ENCODE measurements at regions not wholly inside any gene's neighbourhood (a gene's known extent, or its start where the extent isn't known, plus 50 kb on each side); places are given as distances from the start of the nearest gene placed in this dataset.

DNA sequence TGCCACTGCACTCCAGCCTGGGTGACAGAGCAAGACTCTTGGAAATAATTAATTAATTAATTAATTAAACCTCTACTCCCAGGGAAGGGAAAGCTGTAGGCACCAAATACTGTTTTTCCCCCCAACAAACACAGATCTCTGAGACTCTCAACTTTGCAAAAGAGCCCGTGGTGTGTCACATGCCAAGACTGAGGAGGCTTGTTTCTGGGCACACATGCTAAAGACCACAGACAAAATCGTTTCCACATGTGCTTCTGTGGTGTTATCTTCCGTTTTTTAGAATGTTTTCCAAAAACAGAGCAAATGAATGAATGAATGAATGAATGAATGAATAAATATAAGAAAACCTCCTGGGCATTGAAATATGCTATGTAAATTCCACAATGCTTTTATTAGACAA is 55.6 kb upstream of the ATXN1 start:
- H4K20me1 ChIP-seq (replicated peaks; ENCODE audit: control insufficient read depth, extremely low read depth, insufficient read depth, low read length), result no peaks in the 10 kb centered on the region
- TF ChIP-seq MYC (IDR thresholded peaks at IDR 0.05; ENCODE audit: low read depth, low read length), result no peak
- TF ChIP-seq, protein P1, sequence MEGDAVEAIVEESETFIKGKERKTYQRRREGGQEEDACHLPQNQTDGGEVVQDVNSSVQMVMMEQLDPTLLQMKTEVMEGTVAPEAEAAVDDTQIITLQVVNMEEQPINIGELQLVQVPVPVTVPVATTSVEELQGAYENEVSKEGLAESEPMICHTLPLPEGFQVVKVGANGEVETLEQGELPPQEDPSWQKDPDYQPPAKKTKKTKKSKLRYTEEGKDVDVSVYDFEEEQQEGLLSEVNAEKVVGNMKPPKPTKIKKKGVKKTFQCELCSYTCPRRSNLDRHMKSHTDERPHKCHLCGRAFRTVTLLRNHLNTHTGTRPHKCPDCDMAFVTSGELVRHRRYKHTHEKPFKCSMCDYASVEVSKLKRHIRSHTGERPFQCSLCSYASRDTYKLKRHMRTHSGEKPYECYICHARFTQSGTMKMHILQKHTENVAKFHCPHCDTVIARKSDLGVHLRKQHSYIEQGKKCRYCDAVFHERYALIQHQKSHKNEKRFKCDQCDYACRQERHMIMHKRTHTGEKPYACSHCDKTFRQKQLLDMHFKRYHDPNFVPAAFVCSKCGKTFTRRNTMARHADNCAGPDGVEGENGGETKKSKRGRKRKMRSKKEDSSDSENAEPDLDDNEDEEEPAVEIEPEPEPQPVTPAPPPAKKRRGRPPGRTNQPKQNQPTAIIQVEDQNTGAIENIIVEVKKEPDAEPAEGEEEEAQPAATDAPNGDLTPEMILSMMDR (IDR thresholded peaks at IDR 0.05; ENCODE audit: extremely low read depth in 1 of 2, insufficient read depth in 1 of 2, low read depth in 1 of 2, low read length in 2 of 2), result no peak
- TF ChIP-seq, protein P2, sequence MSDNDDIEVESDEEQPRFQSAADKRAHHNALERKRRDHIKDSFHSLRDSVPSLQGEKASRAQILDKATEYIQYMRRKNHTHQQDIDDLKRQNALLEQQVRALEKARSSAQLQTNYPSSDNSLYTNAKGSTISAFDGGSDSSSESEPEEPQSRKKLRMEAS (IDR thresholded peaks at IDR 0.05; ENCODE audit: insufficient read depth, insufficient read length), result no peak
- TF ChIP-seq EZH2 (IDR thresholded peaks at IDR 0.05; ENCODE audit: borderline replicate concordance, low read depth, low read length, severe bottlenecking), result no peak
- TF ChIP-seq FOS (IDR thresholded peaks at IDR 0.05; ENCODE audit: borderline replicate concordance, insufficient read depth, low read length), result no peak
- no peak for TF ChIP-seq GATA2 (IDR thresholded peaks at IDR 0.05; ENCODE audit: insufficient read depth, insufficient read length, low read depth, low read length)
- TF ChIP-seq POLR2AphosphoS5 (IDR thresholded peaks at IDR 0.05; ENCODE audit: insufficient read depth, low read depth, low read length), result no peak
- no peak for TF ChIP-seq POLR2A (IDR thresholded peaks at IDR 0.05; ENCODE audit: low read depth, low read length)
- no peak for TF ChIP-seq JUN (IDR thresholded peaks at IDR 0.05; ENCODE audit: borderline replicate concordance, insufficient read depth, insufficient read length, low read depth)
- dilution Hi-C loops (cut with MboI; ENCODE audit: extremely low pct_ligation_motif_present, low sequenced_read_pairs), result no loop called here
- no peaks in the 10 kb centered on the region for H3K36me3 ChIP-seq (ENCODE audit: control insufficient read depth in 2 of 2, extremely low read depth in 1 of 2, insufficient read depth in 2 of 2, low read length in 2 of 2)
- no peaks in the 10 kb centered on the region for H3K4me1 ChIP-seq (ENCODE audit: control insufficient read depth, extremely low read depth, insufficient read depth, low read length)
- H3K27me3 ChIP-seq (ENCODE audit: control insufficient read depth in 2 of 2, insufficient read depth in 2 of 2, low read length in 2 of 2), result peaks cover 0 to 3% of the 10 kb centered on the region in 2 experiments
- no peaks in the 10 kb centered on the region for H3K9me3 ChIP-seq (replicated peaks; ENCODE audit: control insufficient read depth, insufficient read depth, low read length)
- no peak overlapping the region for H3K4me2 ChIP-seq (ENCODE audit: insufficient read depth, low read length)
- no peaks in the 10 kb centered on the region for H3K9me1 ChIP-seq (replicated peaks; ENCODE audit: control insufficient read depth, extremely low read depth, insufficient read depth, low read length)
- no peak overlapping the region for H2AFZ ChIP-seq (ENCODE audit: low read depth, low read length)
- BruUV-seq (replicated peaks), result no TSS peak
- H3K79me2 ChIP-seq (ENCODE audit: control insufficient read depth, insufficient read depth, low read length), result no peaks in the 10 kb centered on the region
- no peak overlapping the region for H3K27ac ChIP-seq (ENCODE audit: insufficient read depth, low read depth, low read length)
- no peak overlapping the region for H3K9ac ChIP-seq (replicated peaks; ENCODE audit: extremely low read depth, insufficient read depth, low read length)
- ChIA-PET POLR2A (no interaction called here), CTCF (interaction anchor here (1.0 kb wide), 1 partner anchor 53 kb away, joined by 3 read pairs; no protein-coding TSS in a partner anchor)
- intact Hi-C loops (cut with micrococcal nuclease), result no loop called here
- DNase-seq (ENCODE audit: low read depth, low spot score) (no peak), FAIRE-seq (no peak)
- H3K4me3 ChIP-seq (replicated peaks in 1 of 3; ENCODE audit: insufficient read depth in 1 of 3, low read depth in 1 of 3, low read length in 3 of 3), result no peak overlapping the region

Measured in endothelial cell of umbilical vein (primary cell).